ENCODE measurements at regions not wholly inside any gene's neighbourhood (a gene's known extent, or its start where the extent isn't known, plus 50 kb on each side); places are given as distances from the start of the nearest gene placed in this dataset.

GRCh38 chr2:18061717-18062116, 183.2 kb downstream of the KCNS3 start:
- H3K36me3 ChIP-seq: no peaks in the 10 kb centered on the region
- no peak for DNase-seq
- TF ChIP-seq POLR2A (IDR thresholded peaks at IDR 0.05) (no peak), CTCF (IDR thresholded peaks at IDR 0.05) (no peak)
- H3K27me3 ChIP-seq: no peaks in the 10 kb centered on the region
- no peak overlapping the region for H3K27ac ChIP-seq
- no peaks in the 10 kb centered on the region for H3K9me3 ChIP-seq
- intact Hi-C loops (cut with DNase I): no loop called here
- no peak overlapping the region for H3K4me3 ChIP-seq (replicated peaks in 1 of 3)
- 82% methylated on average over 1 of the region's 1 CpG for WGBS, 2 donors
- no peaks in the 10 kb centered on the region for H3K4me1 ChIP-seq

DNA sequence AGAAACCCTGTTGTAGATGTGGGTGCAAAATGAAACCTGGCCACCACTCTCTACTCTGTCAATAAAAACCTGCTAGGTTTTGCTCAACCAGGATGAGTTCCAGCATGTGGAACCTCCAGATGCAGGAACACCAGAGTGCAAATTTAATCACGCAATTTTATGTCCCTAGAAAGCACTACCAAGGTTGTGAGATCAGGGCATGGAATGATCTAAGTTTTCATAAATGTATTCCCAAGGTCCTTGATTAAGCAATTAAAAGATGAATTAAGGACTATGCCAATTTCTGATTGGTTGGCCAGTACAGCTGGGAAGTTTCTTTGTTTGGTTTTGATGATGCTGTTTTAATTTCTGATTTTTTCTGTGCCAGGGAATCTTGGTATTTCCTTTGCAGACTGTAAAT, 179.2 kb downstream of the KCNS3 start:
- WGBS, 2 donors: 85 to 87% methylated on average over 1 of the region's 1 CpG
- H3K27me3 ChIP-seq: no peaks in the 10 kb centered on the region
- TF ChIP-seq POLR2A (IDR thresholded peaks at IDR 0.05) (no peak), CTCF (IDR thresholded peaks at IDR 0.05) (no peak)
- H3K36me3 ChIP-seq: no peaks in the 10 kb centered on the region
- no peaks in the 10 kb centered on the region for H3K9me3 ChIP-seq
- H3K4me1 ChIP-seq: no peaks in the 10 kb centered on the region
- no peak overlapping the region for H3K27ac ChIP-seq
- intact Hi-C loops (cut with DNase I): no loop called here
- no peak for DNase-seq
- H3K4me3 ChIP-seq (replicated peaks in 1 of 3): no peak overlapping the region

- no peaks in the 10 kb centered on the region for H3K4me1 ChIP-seq
- H3K4me3 ChIP-seq (replicated peaks in 1 of 3): no peak overlapping the region
- no peaks in the 10 kb centered on the region for H3K27me3 ChIP-seq
- intact Hi-C loops (cut with DNase I): no loop called here
- H3K36me3 ChIP-seq: no peaks in the 10 kb centered on the region
- no peak overlapping the region for H3K27ac ChIP-seq
- H3K9me3 ChIP-seq: no peaks in the 10 kb centered on the region
- 82 to 94% methylated on average over 3 of the region's 3 CpGs for WGBS, 2 donors
- TF ChIP-seq CTCF (IDR thresholded peaks at IDR 0.05) (no peak), POLR2A (IDR thresholded peaks at IDR 0.05) (no peak)
- DNase-seq: no peak
Observed at GRCh38 chr2:18055290-18055689, 176.8 kb downstream of the KCNS3 start.

DNA sequence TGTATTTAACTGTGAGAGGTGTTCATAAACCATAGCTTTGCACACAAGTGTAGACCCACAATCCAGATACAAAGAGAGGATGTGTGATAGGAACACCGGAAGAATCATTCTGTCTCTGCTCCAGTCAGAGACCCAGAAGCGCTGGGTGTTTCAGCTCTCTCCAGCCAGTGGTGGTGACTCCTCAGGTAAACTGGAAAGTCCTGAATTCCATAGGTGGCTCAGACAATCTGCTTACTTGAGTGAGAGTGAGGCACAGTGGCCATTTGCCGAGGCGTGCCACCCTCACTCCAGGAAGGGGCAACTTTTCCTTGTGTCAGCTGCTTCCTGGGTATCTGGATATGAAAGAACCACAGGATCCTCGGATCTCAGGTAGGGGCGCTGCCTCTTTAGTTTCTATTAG, 171.5 kb downstream of the KCNS3 start:
- no peaks in the 10 kb centered on the region for H3K27me3 ChIP-seq
- 86 to 93% methylated on average over 6 of the region's 6 CpGs for WGBS, 2 donors
- H3K4me3 ChIP-seq (replicated peaks in 1 of 3): no peak overlapping the region
- DNase-seq: no peak
- H3K36me3 ChIP-seq: no peaks in the 10 kb centered on the region
- H3K4me1 ChIP-seq: no peaks in the 10 kb centered on the region
- TF ChIP-seq POLR2A (IDR thresholded peaks at IDR 0.05): no peak
- TF ChIP-seq CTCF (IDR thresholded peaks at IDR 0.05): no peak
- intact Hi-C loops (cut with DNase I): no loop called here
- no peaks in the 10 kb centered on the region for H3K9me3 ChIP-seq
- H3K27ac ChIP-seq: no peak overlapping the region

GRCh38 chr2:18049325-18049724, 170.9 kb downstream of the KCNS3 start:
- no peaks in the 10 kb centered on the region for H3K27me3 ChIP-seq
- intact Hi-C loops (cut with DNase I): no loop called here
- no peak overlapping the region for H3K4me3 ChIP-seq (replicated peaks in 1 of 3)
- H3K9me3 ChIP-seq: no peaks in the 10 kb centered on the region
- H3K4me1 ChIP-seq: no peaks in the 10 kb centered on the region
- no peaks in the 10 kb centered on the region for H3K36me3 ChIP-seq
- TF ChIP-seq POLR2A (IDR thresholded peaks at IDR 0.05): no peak
- TF ChIP-seq CTCF (IDR thresholded peaks at IDR 0.05): no peak
- whole genome bisulfite sequencing, 2 donors: 47 to 66% methylated on average over 4 of the region's 4 CpGs
- H3K27ac ChIP-seq: no peak overlapping the region
- DNase-seq: no peak
